Right atrium auricular region (tissue), 2 donors: ENCODE measurements at regions not wholly inside any gene's neighbourhood (a gene's known extent, or its start where the extent isn't known, plus 50 kb on each side); places are given as distances from the start of the nearest gene placed in this dataset.

ENCODE experiments used
- DNase-seq: peaks from one replicate; pipeline ENCODE4 v3.0.0-alpha.2; 2019; ENCODE audit warnings: low spot score
- H3K27ac ChIP-seq, 2 donors: fragments of 200-600 bp; sonication (generic); 1 replicate in 1 of 2; 2 replicates in 1 of 2; pipeline ENCODE4 v1.5.1; 2016 to 2019
- H3K27me3 ChIP-seq, 2 donors: fragments of 200-600 bp; sonication (generic); one replicate each; pipeline versions ENCODE4 v1.5.1 to v1.6.0; 2017 to 2019
- H3K36me3 ChIP-seq: fragments of 200-600 bp; sonication (generic); one replicate; pipeline ENCODE4 v1.5.1; 2016
- H3K4me1 ChIP-seq, 2 donors: fragments of 200-600 bp; sonication (generic); one replicate each; pipeline versions ENCODE4 v1.5.1 to v1.6.0; 2017 to 2019
- H3K4me3 ChIP-seq, 2 donors: fragments of 200-600 bp; sonication (generic); 1 replicate in 1 of 2; 2 replicates in 1 of 2; pipeline ENCODE4 v1.5.1; 2017 to 2019; ENCODE audit warnings: mild to moderate bottlenecking in 1 of 2, moderate library complexity in 1 of 2
- H3K9me3 ChIP-seq, 2 donors: fragments of 200-600 bp; sonication (generic); one replicate each; pipeline ENCODE4 v1.5.1; 2019
- CTCF ChIP-seq, 2 donors: fragments of 200-600 bp; sonication (generic); IDR thresholded peaks; one replicate each; pipeline ENCODE4 v1.5.1; 2019; ENCODE audit warnings: antibody characterized with exemption in 2 of 2

GRCh38 chr5:91983869-91984268 lies 600.8 kb upstream of the ARRDC3 start:
- no peaks in the 10 kb centered on the region for H3K36me3 ChIP-seq
- TF ChIP-seq CTCF (IDR thresholded peaks at IDR 0.05), result no peak
- DNase-seq, result no peak
- no peaks in the 10 kb centered on the region for H3K9me3 ChIP-seq
- H3K4me3 ChIP-seq, result no peak overlapping the region
- no peaks in the 10 kb centered on the region for H3K27me3 ChIP-seq
- no peaks in the 10 kb centered on the region for H3K4me1 ChIP-seq
- H3K27ac ChIP-seq, result no peak overlapping the region

- no peak for DNase-seq
- no peak overlapping the region for H3K27ac ChIP-seq
- H3K27me3 ChIP-seq, result no peaks in the 10 kb centered on the region
- no peaks in the 10 kb centered on the region for H3K36me3 ChIP-seq
- H3K4me3 ChIP-seq, result no peak overlapping the region
- no peaks in the 10 kb centered on the region for H3K9me3 ChIP-seq
- no peak for TF ChIP-seq CTCF (IDR thresholded peaks at IDR 0.05)
- H3K4me1 ChIP-seq, result no peaks in the 10 kb centered on the region
Measured at GRCh38 chr5:91978221-91978882, 595.2 kb upstream of the ARRDC3 start.

GRCh38 chr5:91977579-91977978 lies 594.5 kb upstream of the ARRDC3 start:
- DNase-seq, result no peak
- Histone ChIP-seq H3K4me3 (no peak overlapping the region), H3K4me1 (no peaks in the 10 kb centered on the region), H3K9me3 (no peaks in the 10 kb centered on the region), H3K27me3 (no peaks in the 10 kb centered on the region), H3K36me3 (no peaks in the 10 kb centered on the region), H3K27ac (no peak overlapping the region)
- no peak for TF ChIP-seq CTCF (IDR thresholded peaks at IDR 0.05)

- Histone ChIP-seq H3K4me3 (no peak overlapping the region), H3K4me1 (no peaks in the 10 kb centered on the region), H3K36me3 (no peaks in the 10 kb centered on the region), H3K9me3 (no peaks in the 10 kb centered on the region), H3K27me3 (no peaks in the 10 kb centered on the region), H3K27ac (no peak overlapping the region)
- TF ChIP-seq CTCF (IDR thresholded peaks at IDR 0.05), result no peak
- no peak for DNase-seq
Measured at GRCh38 chr5:91976451-91976850, 593.3 kb upstream of the ARRDC3 start.

DNA sequence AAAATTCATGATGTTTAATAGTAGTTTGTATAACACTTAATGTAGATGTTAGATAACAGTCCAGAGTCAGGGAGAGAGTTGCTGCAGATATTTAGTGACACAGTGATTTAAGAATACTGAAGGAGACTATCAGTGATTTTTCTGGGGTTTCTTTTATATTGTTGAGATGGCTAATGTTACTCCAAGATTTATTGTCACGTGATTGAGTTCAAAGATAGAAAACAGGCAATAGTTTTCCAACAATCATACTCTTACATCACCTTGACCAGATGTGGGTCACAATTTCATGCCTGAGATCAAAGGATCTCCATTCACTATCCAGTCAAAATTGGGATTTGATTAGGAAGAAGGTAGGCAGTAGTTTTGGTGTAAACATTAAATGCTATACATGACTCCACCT lies 580.0 kb upstream of the ARRDC3 start:
- TF ChIP-seq CTCF (IDR thresholded peaks at IDR 0.05), result no peak
- no peaks in the 10 kb centered on the region for H3K4me1 ChIP-seq
- H3K4me3 ChIP-seq, result no peak overlapping the region
- no peak for DNase-seq
- no peaks in the 10 kb centered on the region for H3K36me3 ChIP-seq
- no peaks in the 10 kb centered on the region for H3K27me3 ChIP-seq
- no peaks in the 10 kb centered on the region for H3K9me3 ChIP-seq
- no peak overlapping the region for H3K27ac ChIP-seq

DNA sequence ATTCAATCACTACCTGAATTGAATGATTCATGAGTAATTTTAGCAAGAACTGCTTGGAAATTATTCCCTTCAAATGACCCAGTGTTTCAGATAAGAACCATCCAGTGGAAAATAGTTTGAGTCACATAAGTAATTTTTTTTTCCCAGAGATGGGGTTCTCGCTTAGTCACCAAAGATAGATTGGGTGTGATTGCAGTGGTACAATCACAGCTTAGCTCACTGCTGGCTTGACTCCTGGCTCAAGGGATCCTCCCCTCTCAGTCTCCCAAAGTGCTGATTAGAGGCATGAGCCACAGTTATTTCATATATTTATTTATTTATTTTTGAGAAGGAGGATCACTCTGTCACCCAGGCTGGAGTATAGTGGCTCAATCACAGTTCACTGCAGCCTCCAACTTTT lies 574.5 kb upstream of the ARRDC3 start:
- Histone ChIP-seq H3K27ac (peak overlapping the region in 1 of 2 donors; percentile 70), H3K4me3 (no peak overlapping the region), H3K9me3 (no peaks in the 10 kb centered on the region), H3K27me3 (no peaks in the 10 kb centered on the region), H3K36me3 (no peaks in the 10 kb centered on the region), H3K4me1 (peaks cover 0 to 13% of the 10 kb centered on the region in 2 donors)
- TF ChIP-seq CTCF (IDR thresholded peaks at IDR 0.05), result no peak
- DNase-seq, result no peak
